T follicular helper cell (primary cell): ENCODE measurements at regions not wholly inside any gene's neighbourhood (a gene's known extent, or its start where the extent isn't known, plus 50 kb on each side); places are given as distances from the start of the nearest gene placed in this dataset.
"Not testable (repeated sequence)": the region's sequence is repeated elsewhere in the genome, so short reads cannot be mapped to it uniquely, and the experiment has no call there.

Experiments
- DNase-seq: peaks from one replicate; pipeline ENCODE4 v3.0.0-alpha.2; 2020; ENCODE audit warnings: low read depth

DNA sequence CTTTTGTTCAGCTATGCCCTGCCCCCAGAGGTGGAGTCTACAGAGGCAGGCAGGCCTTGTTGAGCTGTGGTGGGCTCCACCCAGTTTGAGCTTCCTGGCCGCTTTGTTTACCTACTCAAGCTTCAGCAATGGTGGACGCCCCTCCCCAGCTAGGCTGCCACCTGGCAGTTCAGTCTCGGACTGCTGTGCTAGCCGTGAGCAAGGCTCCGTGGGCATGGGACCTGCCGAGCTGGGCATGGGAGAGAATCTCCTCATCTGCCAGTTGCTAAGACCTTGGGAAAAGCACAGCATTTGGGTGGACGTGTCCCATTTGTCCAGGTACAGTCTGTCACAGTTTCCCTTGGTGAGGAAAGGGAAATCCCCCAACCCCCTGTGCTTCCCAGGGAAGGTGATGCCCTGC lies 270.0 kb upstream of the TCERG1L start:
- DNase-seq, result not testable (repeated sequence)

DNA sequence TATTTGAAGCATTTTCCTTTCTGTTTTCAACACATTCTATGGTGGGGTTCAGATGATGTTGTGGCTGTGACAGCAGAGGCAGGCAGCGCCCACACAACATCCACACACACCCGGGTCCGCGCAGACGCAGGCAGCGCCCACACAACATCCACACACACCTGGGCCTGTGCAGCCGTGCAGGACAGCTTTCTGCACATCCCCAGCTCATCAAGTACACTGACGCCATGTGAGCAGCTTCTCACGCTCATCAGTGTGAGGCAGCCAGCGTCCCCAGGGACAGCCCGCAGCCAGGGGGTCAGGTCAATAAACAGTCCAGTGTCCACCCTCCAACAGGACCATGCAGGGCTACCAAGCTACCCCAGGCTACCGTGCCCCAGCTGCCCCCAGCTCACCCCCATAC lies 272.8 kb upstream of the TCERG1L start:
- no peak for DNase-seq

DNA sequence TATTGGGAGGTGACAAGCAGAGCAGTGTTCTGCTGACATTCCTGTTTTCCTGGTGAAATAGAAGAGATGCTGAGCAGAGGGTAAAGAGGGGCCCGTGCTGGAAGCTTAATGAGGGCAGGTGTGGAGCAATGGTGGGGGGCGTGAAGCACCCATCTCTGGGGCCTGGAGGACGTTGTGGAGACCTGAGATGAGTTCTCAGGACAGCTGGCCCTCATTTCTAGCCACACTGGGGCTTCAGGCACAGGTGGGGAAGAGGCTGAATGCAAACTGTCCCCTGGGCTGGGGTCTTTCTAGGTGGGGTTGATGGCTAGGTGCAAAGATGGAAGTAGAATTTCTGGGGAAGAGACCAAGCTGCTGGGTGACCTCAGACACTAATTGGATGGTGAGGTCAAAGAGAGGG lies 274.2 kb upstream of the TCERG1L start:
- DNase-seq, result no peak

DNA sequence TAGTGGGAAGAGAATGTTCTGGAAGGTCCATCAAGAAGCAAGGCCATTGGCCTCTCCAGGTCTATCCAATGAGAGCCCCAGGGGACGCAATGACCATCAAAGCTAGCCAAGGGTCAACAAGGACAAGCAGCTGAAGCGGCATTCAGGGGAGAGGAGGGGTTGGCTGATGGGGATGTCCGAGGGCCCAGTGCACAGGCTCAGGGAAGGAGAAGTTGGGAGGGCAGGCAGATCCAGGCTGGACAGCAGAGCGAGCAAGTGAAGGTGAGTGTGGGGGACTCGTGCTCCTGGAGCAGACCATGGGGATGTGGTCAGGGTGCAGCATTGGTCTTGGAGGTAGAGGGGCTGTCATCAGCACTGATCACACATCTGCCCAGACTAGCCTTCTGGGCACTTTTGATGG lies 275.4 kb upstream of the TCERG1L start:
- DNase-seq, result no peak

DNA sequence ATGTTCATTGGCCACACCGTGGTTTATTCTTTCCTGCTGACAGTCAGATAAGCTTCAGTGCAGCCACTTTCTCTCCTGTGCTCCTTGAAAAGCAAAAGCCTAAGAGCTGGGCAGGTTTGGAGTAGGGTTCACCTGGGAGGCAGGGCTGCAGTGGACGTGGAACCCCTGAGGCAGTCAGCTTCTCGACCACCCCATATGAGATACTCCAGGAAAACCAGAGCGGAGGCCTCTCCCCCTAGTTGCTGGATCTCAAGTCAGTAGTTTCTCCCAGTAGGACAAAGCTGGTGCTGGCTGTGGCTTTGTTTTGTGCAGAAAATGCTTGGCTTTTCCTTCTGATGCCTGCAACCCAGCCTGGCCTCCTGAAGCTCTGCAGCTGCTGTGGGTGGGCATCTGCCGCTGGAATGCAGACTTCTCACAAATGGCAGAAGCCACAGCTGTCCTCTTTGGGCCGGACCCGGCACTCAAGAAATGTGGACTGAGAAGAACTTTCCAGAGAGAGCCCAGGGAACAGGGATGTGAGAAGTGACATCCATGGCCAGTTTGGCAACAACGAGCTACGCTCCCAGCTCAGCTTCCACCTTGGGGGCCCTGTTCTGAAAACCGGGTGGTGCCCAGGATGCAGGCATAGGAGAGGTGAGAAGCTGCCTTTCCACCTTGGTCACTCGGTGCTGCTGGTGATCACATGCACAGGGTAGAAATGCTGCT lies 276.6 kb upstream of the TCERG1L start:
- no peak for DNase-seq

DNA sequence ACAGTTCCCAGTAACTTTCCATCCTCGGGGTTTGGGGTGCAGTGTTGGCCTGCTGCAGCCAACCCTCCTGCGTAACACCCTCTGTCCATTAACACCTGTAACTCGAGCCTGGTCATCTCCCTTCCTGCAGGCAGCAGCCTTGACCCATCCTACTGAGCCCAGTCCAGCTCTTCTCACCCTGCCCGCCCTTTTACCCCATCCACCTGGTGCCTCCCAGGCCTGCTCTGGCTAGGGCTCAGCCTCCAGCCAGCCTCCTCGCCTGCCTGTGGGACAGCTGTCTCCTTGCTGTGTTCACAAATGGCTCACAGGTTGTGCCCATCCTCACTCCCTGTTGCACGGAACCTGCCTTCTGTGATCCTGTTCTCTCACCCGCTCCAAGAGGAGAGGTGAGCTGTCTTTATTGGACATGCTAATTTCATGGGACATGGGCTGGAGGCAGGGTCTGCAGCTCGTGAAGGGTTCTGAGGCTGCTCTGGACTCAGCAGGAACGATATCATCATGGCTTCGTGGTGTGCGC lies 277.2 kb upstream of the TCERG1L start:
- no peak for DNase-seq

DNA sequence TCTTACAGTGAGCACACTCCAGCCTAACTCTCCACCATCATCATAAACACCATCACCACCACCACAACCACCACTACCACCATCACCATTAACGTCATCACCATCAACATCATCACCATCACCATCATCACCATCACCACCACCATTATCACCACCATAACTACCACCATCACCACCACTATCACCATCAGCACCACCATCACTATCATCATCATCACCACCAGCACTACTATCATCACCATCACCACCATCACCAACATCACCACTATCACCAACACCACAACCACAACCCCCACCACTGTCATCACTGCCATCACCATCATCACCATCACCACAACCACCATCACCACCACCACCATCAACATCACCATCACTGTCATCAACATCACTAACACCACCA lies 279.0 kb upstream of the TCERG1L start:
- DNase-seq, result no peak

DNA sequence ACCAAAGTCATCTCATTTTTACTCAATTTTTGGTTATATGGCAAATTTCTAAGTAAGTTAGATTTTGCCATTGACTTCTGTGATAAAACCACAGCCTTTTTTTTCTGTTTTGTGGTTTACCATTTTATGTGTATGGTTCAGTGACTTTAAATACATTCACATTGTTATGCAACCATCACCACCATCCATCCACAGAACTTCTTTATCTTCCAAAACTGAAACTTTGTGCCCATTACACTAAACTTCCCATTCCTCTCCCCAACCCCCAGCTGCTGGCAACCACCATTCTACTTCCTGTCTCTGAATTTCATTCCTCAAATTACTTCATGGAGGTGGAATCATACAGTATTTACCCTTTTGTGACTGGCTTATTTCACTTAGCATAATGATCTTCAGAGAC lies 280.4 kb upstream of the TCERG1L start:
- DNase-seq, result no peak

DNA sequence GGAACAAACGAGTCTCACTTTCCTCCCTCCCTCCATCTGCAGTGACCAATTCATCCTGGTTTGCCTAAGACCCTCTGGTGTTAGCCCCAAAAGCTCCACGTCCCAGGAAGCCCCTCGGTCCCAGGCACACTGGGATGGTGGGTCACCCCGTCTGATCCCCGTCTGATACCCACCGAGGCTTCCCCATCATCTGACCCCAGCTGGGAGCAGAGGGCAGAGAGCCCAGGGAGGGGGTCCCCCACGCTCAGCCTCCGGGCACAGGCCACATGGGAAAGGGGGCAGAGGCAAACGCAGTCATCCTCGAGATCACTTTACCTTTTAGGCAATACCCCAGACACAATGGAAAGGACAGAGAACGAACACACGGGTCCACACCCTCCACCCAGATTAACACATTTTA lies 291.6 kb upstream of the PPP2R2D start:
- no peak for DNase-seq

DNA sequence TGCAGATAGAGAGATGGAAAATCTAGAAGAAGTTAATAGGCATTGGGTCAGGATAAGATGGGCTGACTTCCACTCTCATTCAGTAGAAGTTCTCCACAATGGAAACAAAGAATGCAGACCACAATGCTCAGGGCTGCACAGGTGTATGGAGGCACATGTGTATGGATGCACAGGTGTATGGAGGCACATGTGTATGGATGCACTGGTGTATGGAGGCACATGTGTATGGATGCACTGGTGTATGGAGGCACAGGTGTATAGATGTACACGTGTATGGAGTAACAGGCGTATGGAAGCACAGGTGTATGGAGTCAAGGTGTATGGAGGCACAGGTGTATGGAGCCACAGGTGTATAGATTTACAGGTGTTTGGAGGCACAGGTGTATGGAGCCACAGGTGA lies 285.7 kb upstream of the PPP2R2D start:
- DNase-seq, result no peak

DNA sequence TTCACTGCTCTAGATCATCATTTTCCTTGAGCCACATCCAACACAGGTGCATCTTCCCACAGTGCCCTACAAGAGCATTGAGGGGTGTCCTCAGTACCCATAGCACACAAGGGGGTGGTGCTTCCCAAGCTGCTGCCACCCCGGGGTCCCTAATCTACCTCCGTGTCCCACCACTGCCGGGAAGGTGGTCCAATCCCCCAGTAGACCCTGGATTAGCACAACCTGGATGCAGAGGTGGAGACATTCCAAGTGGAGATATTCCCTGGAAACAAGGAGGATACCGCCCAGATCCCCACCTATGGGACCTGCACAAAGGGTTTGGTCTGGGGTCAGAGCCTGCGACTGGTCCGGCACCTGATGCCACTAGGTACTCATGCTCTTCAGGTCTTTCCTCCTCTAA lies 284.8 kb upstream of the PPP2R2D start:
- no peak for DNase-seq

DNA sequence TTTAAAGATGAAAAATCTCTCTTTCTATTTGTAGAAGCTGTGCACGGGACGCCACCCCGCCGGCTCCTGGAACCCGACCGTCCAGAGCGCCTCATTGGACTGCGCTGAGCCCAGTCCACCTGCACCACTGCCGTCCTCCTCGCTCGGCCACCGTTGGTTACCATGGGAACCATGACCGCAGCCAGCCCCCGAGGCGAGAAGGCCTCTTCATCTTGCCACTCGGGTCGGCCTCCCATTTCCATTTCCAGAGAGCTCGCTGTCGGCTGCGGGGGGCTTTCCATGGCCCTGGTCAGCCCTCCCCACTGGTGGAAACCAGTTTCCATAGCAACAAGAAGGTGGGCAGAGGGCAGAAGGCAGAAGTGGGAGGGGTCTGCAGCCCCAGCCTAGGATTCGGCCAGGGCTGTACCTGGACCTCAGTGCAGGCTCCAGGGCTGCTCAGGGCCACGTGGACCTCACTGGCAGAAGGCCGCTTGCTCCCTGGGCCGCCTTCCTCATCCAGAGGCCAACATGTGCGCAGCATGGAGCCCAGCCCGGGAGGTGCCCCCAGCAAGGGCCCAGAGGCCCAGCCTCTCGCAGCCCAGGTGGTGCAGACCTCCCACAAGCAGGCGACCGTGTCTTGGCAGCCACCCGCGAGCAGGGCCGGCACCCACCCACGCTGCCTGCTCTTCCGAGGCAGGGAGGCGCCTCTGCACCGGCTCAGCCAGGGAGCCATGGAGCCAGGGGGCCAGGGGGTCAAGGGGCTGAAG lies 283.5 kb upstream of the PPP2R2D start:
- DNase-seq, result no peak

DNA sequence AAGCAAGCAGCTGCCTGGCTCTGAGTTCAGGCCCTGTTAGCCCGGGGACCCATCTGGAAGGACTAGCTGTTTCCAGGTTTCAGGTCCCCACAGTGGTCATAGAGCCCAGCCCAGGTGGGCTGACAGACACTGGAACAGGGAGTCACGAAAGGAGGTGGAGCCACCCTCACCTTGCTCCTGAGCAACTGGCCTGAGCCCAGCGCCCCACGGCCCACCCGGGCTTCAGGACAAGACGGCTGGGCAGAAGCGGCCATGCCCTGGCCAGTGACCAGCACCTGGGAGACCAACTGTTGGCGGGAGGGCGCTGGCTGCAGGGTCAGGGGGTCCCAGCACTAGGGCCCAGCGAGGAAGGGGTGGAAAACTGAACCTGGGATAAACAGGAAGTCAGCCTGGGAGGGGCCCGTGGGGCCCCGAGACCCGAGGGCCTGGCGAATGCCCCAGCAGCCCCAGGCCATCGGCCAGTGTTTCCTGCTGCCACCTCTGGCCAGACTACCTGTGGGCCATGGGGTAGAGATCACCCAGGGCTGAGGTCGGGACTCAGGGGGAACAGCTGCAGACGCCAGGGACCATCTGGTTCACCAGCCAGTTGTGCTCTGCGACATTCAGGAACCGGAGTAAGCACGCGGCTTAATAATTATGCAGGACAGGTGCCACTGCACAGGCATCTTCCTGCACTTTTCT lies 282.1 kb upstream of the PPP2R2D start:
- no peak for DNase-seq

DNA sequence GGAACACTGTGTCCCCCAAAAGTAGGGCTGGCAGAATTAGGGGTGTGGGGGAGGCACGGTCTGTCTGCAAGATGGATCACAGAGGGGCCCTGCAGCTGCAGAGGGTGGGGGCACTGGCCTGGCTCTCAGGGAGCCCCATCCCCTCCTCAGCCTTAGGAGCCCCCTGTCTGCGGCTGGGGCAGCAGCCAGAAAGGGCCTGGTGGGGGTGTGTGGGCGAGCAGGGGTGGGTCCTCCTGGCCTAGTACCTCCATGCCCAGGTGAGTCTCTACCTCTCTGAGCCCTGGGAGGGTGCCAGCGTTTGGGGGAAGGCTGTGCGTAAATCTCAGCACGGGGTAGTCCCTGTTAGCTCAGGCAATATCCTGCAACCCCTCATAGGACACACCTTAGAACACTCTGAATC lies 280.5 kb upstream of the PPP2R2D start:
- DNase-seq, result no peak

DNA sequence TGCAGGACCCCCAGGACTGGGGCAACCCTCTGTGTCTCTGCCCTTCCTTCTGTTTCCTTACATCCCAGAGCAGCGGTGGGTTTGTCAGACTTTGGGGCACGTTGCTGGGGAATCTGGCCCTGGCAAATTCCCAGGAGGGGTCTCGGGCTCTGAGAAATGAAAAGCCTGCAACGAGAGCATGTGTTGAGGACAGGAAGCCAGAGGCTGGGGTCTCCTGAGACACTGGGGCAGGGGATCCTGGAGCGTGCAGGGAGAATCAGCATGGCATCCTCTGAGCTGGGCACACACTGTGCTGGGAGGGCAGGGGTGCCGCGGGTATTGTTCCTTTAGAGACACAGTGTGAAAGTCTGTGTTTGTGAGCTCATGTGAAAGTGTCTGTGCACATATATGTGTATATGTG lies 279.9 kb upstream of the PPP2R2D start:
- no peak for DNase-seq

DNA sequence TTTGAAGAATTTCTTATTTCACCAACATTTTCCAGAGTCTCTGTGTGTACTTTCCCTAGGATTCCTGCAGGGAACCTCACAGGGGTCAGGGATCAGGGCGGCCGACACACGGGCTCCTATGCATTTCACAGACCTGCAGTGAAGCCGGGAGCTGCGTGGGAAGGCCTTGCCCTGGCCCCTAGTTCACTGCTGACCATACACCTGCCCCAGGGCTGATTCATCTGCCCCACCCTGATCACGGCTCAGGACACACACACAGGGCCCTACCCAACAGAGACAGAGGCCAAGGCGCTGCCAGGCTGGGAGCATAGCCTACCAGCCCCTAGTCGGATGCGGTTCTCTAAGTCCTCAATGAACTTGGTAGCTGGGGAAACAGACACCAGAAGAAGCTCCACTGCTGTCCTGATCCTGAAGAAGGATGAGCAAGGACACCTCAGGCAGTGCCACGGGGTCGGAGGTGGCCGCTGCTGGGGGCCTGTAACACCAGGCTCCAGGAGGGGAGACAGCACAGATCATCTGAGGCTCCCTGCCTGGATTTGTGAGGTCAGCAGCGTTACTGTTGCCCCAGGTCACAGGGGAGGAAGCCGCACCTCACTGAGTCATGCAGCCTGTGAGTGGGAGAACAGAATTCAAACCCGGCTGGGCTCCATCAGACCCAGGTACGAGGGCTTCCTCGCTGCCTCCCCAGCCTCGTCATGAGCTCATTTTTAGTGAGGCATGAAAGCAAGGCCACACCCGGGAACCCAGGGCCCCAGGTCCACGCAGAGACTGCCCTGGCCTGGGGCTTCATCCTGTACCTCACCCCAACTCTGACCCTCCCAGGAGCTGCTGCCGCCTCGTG lies 278.8 kb upstream of the PPP2R2D start:
- DNase-seq, result no peak

DNA sequence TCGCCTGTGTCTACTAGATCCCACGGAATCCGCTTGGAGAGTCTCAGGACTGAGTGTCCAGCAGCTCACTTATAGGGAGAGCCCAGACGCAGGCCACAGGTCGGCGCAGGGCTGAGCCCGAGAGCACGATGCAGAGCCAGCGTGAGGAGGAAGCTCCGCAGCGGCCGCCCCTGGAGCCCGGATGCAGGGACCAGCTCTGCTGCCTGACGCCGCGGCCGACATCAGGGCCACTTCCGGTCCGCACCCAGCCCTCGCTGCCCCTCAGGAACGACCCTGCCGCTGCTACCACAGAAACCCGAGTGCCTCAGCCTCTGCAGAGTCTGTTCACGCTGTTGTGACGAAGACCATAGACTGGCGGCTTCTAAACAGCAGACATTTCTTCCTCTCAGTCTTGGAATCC lies 275.8 kb upstream of the PPP2R2D start:
- no peak for DNase-seq

DNA sequence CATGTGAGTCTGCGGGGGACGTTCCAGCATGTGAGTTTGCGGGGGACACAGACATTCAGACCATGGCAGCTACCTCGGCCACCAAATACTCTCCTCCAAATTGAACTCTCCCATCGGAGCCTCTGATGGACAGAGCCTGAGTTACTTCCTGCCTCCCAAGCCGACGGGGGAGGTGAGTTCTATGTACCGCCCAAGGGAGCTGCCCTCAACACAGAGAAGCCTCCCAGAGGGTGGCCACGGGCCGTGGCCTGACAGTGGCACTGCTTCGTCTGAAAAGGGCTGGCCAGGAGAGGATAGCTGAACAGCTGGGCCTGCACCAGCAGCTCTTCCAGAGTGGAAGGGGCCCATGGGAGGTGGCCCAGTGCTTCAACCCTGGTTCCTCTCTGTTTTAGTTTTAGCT lies 274.5 kb upstream of the PPP2R2D start:
- DNase-seq, result no peak

DNA sequence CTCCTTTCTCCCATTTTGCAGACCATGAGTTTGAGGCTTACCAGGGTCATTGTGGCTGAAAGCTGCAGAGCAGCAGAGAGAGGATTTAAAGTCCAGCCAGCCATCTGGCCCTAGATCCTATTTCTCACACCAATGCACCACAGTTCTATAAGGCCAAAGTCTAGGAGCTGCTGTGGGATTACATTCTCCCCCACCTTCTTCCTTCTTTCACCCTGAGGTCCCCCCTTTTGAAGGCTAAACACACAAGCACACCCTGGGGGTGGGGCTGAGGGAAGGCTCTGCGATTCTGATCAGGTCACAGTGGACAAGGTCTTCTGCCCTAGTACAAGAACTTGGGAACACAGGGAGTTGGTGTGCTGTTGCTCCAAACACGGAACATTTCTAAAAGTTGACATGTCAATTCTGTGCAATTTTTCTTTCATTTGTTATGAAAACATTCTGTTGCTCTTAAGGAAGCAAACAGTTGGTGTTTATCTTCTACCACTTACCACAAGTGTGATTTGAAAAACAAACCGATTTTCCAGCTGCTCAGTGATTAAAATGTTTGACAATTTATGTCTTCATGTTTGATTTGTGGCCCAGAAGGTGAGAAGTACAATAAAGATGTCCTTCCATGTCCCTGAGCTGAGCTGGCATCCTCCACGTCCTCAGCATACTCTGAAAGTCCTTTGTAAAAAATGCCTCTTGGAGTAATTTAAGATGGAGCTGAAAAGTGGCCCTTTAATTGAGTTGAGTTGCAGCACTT lies 271.6 kb upstream of the PPP2R2D start:
- DNase-seq, result no peak

DNA sequence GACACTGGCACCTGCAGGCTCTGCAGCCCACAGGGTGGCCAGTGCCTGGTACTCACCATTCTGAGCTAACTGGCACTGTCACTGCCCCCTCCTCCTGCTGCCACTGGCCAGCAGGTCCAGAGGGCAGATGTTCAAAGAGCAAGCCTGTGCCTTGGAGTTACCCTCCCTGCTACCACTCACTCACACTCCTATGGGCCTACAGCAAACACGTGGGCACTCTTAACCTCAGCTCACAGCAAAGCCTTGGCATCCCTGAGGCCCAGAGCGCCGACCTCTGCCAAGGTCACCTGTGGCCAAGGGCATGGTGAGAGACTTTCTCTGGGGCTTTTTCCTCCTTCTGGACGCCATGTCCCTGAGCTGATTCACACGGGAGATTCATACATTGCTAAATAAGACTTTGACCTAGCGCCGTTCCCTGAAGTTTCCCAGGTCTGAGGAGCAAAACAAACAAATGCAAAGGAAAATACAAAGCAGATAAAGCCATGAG lies 270.0 kb upstream of the PPP2R2D start:
- no peak for DNase-seq

DNA sequence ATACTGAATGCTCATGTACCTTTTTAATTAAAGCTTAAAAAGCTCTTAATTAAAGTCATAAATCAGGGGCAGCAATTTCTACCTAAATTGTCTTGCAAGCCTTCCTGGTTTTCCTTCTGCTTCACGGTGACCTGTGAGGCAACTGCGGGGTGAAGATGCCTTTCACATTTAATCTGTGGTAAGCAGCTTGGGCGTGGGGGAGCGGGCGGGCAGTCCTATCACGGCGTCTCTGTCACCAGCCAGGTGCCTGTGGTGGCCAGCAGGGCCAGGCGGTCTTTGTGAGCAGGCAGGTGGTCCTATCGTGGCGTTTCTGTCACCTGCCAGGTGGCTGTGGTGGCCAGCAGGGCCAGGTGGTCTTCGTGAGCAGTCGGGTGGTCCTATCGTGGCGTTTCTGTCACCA lies 269.2 kb upstream of the PPP2R2D start:
- no peak for DNase-seq
